DND-41 (cell line): ENCODE measurements at regions not wholly inside any gene's neighbourhood (a gene's known extent, or its start where the extent isn't known, plus 50 kb on each side); places are given as distances from the start of the nearest gene placed in this dataset.

Experiments used
- ATAC-seq: fragments of 200-7000 bp; cut with Tn5 transposase; 3 replicates; pipeline ENCODE4 v1.9.1; 2021; ENCODE audit warnings: low read depth; ENCODE audit not compliant: insufficient read depth
- DNase-seq: peaks from one replicate; pipeline ENCODE4 v3.0.0-alpha.2; 2020
- H2AFZ ChIP-seq: 2 replicates; pipeline ENCODE4 v1.6.0; 2012; ENCODE audit warnings: low read depth, low read length
- H3K27ac ChIP-seq: 2 replicates; pipeline ENCODE4 v1.5.1; 2012; ENCODE audit warnings: low read length, inconsistent platforms
- H3K27me3 ChIP-seq: fragments of 200-600 bp; sonication (generic); 2 replicates; pipeline ENCODE4 v1.6.0; 2012; ENCODE audit warnings: low read length, mild to moderate bottlenecking, inconsistent platforms; ENCODE audit not compliant: insufficient read depth, poor library complexity
- H3K36me3 ChIP-seq: 2 replicates; pipeline ENCODE4 v1.5.1; 2012; ENCODE audit warnings: low read length, inconsistent platforms; ENCODE audit not compliant: insufficient read depth
- H3K4me1 ChIP-seq: 2 replicates; pipeline ENCODE4 v1.5.1; 2012; ENCODE audit warnings: mild to moderate bottlenecking, low read length; ENCODE audit not compliant: insufficient read depth
- H3K4me2 ChIP-seq: 2 replicates; pipeline ENCODE4 v1.6.0; 2012; ENCODE audit warnings: mild to moderate bottlenecking, moderate library complexity, low read length, inconsistent platforms; ENCODE audit not compliant: insufficient read depth
- H3K4me3 ChIP-seq, 2 experiments: fragments of 200-600 bp in 1 of 2; shearing (Covaris generic) in 1 of 2; 2 replicates each; pipeline ENCODE4 v1.5.1; 2012 to 2016; ENCODE audit warnings: inconsistent platforms in 2 of 2, low read length in 2 of 2, mild to moderate bottlenecking in 2 of 2, low read depth in 1 of 2, moderate library complexity in 1 of 2
- H3K79me2 ChIP-seq: 2 replicates; pipeline ENCODE4 v1.6.0; 2012; ENCODE audit warnings: low read length, inconsistent platforms; ENCODE audit not compliant: insufficient read depth
- H3K9ac ChIP-seq: 2 replicates; pipeline ENCODE4 v1.6.0; 2012; ENCODE audit warnings: low read depth, mild to moderate bottlenecking, inconsistent platforms, low read length, moderate library complexity
- H3K9me3 ChIP-seq: 2 replicates; pipeline ENCODE4 v1.5.1; 2012; ENCODE audit warnings: low read length, moderate library complexity, mild to moderate bottlenecking, inconsistent platforms; ENCODE audit not compliant: insufficient read depth, severe bottlenecking
- H4K20me1 ChIP-seq: 2 replicates; pipeline ENCODE4 v1.6.0; 2012; ENCODE audit warnings: low read length; ENCODE audit not compliant: insufficient read depth
- EZH2 ChIP-seq: IDR thresholded peaks from 3 replicates; pipeline ENCODE4 v1.6.1; 2012; ENCODE audit warnings: borderline replicate concordance, low read depth, mild to moderate bottlenecking, moderate library complexity, low read length, inconsistent platforms; ENCODE audit not compliant: severe bottlenecking
- TF ChIP-seq, protein P1 (sequence below): IDR thresholded peaks from 2 replicates; pipeline ENCODE4 v1.5.1; 2012; ENCODE audit warnings: borderline replicate concordance, low read length, moderate library complexity, mild to moderate bottlenecking; ENCODE audit not compliant: poor library complexity, severe bottlenecking; ENCODE audit errors: extremely low read depth

DNA sequence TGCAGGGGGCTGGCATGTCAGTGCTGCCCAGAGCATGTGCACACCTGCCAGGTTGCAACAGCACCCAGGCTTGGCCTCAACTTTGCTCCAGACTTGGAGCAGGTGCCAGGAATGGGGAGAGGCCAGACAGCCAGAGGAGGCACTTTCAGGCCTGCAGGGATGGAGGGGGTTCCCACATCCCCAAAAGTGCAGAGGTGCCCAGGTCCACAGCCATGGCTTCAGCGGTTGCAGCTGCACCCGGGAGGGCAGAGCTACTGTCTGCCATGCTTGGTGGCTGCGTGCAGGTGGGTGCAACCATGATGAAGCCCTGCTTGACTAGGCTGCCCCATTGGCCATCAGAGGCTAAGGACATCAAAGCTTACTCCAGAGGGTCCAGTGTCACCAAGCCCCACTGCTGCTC, 196.8 kb upstream of the VRK2 start:
- Histone ChIP-seq H3K9ac (no peak overlapping the region), H3K9me3 (no peaks in the 10 kb centered on the region), H3K4me2 (no peak overlapping the region), H3K36me3 (no peaks in the 10 kb centered on the region), H2AFZ (no peak overlapping the region), H3K27me3 (no peaks in the 10 kb centered on the region), H3K27ac (no peak overlapping the region), H3K4me1 (no peaks in the 10 kb centered on the region), H3K79me2 (no peaks in the 10 kb centered on the region), H4K20me1 (no peaks in the 10 kb centered on the region), H3K4me3 (no peak overlapping the region)
- DNase-seq (no peak), ATAC-seq (no peak)
- no peak for TF ChIP-seq EZH2
- TF ChIP-seq, protein P1, sequence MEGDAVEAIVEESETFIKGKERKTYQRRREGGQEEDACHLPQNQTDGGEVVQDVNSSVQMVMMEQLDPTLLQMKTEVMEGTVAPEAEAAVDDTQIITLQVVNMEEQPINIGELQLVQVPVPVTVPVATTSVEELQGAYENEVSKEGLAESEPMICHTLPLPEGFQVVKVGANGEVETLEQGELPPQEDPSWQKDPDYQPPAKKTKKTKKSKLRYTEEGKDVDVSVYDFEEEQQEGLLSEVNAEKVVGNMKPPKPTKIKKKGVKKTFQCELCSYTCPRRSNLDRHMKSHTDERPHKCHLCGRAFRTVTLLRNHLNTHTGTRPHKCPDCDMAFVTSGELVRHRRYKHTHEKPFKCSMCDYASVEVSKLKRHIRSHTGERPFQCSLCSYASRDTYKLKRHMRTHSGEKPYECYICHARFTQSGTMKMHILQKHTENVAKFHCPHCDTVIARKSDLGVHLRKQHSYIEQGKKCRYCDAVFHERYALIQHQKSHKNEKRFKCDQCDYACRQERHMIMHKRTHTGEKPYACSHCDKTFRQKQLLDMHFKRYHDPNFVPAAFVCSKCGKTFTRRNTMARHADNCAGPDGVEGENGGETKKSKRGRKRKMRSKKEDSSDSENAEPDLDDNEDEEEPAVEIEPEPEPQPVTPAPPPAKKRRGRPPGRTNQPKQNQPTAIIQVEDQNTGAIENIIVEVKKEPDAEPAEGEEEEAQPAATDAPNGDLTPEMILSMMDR = no peak

DNA sequence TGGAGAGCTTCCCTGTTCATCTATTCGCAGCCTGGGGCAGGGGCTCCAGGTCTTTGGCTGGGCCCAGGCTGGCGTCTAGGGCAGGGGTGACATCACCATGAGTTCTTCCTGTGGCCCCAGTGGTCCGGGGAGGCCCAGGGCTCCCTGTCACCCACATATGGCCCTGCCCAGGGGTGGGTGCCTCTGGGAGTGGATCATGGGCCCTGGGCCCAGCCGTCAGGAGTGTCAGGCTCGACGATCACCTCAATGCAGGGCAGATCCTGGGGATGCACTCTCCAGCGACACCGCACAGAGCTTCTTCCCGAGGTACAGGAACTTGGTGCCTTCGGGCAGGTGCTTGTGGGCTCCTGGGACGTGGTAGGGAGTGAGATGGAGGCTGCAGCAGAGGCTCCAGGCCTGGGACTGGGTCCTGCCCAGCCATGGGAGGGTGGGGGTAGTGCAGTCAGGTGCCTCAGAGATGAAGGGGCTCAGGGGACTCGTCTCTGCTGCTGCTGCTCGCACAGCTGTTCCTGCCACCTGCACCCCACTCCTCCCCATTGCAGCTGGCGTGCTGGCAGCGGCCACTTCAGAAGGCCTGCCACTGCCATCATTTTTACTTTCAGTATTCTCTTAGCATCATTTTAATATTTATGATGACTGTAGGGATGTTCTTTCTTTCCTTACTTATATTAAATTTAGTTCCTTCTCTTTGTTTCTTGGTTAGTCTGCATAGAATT, 196.0 kb upstream of the VRK2 start:
- Histone ChIP-seq H3K4me1 (no peaks in the 10 kb centered on the region), H3K79me2 (no peaks in the 10 kb centered on the region), H4K20me1 (no peaks in the 10 kb centered on the region), H3K27ac (no peak overlapping the region), H3K27me3 (no peaks in the 10 kb centered on the region), H3K4me2 (no peak overlapping the region), H3K4me3 (no peak overlapping the region), H3K9ac (no peak overlapping the region), H3K36me3 (no peaks in the 10 kb centered on the region), H2AFZ (no peak overlapping the region), H3K9me3 (no peaks in the 10 kb centered on the region)
- ATAC-seq (no peak), DNase-seq (peak; percentile 10)
- TF ChIP-seq, protein P1 = no peak
- no peak for TF ChIP-seq EZH2

DNA sequence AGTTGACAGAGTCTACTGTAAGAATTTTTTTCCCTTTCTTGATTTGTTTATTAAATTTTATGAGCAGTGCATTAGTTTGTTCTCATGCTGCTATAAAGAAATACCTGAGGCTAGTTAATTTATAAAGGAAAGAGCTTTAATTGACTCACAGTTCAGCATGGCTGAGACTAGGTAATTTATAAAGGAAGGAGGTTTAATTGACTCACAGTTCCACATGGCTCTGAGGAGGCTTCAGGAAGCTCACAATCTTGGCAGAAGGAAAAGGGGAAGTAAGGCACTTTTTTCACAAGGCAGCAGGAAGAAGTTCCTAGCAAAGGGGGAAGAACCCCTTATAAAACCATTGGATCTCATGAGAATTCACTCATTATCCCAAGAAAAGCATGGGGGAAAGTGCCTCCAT, 191.4 kb upstream of the VRK2 start:
- Histone ChIP-seq H3K27ac (no peak overlapping the region), H2AFZ (no peak overlapping the region), H3K9ac (no peak overlapping the region), H3K4me3 (no peak overlapping the region), H3K9me3 (no peaks in the 10 kb centered on the region), H3K4me2 (no peak overlapping the region), H3K36me3 (no peaks in the 10 kb centered on the region), H3K27me3 (no peaks in the 10 kb centered on the region), H3K4me1 (no peaks in the 10 kb centered on the region), H3K79me2 (no peaks in the 10 kb centered on the region), H4K20me1 (no peaks in the 10 kb centered on the region)
- DNase-seq (no peak), ATAC-seq (no peak)
- no peak for TF ChIP-seq EZH2
- TF ChIP-seq, protein P1 = no peak

DNA sequence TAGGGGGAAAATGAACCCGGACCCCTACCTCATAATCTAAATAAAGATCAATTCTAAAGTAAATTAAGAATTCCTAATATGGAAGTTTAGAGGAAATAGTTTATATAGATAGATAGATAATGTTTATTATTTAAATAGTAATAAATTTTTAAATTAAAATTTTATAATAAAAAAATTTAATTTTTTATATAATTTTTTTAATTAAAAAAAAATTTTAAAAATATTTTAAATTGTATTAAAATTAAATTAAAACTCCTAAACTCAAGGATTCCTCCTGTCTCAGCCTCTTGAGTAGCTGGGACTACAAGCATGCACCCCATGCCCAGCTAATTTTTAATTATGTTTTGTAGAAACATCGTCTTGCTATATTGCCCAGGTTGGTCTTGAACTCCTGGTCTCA, 186.9 kb upstream of the VRK2 start:
- Histone ChIP-seq H3K27ac (no peak overlapping the region), H4K20me1 (no peaks in the 10 kb centered on the region), H2AFZ (no peak overlapping the region), H3K4me3 (no peak overlapping the region), H3K36me3 (no peaks in the 10 kb centered on the region), H3K4me2 (no peak overlapping the region), H3K79me2 (no peaks in the 10 kb centered on the region), H3K4me1 (no peaks in the 10 kb centered on the region), H3K9ac (no peak overlapping the region), H3K27me3 (no peaks in the 10 kb centered on the region), H3K9me3 (no peaks in the 10 kb centered on the region)
- ATAC-seq (no peak), DNase-seq (no peak)
- TF ChIP-seq, protein P1 = no peak
- TF ChIP-seq EZH2 = no peak
